HEK293T (cell line): ENCODE measurements at regions not wholly inside any gene's neighbourhood (a gene's known extent, or its start where the extent isn't known, plus 50 kb on each side); places are given as distances from the start of the nearest gene placed in this dataset.

ENCODE experiments used
- CTCF ChIA-PET: fragments of 350-600 bp; formaldehyde crosslinking; extraction: SDS; loops from one replicate; lab custom pipeline; 2021; ENCODE audit warnings: antibody characterized with exemption, inconsistent platforms; lab: Yijun Ruan, JAX
- POLR2A ChIA-PET: fragments of 350-600 bp; formaldehyde crosslinking; extraction: SDS; loops from one replicate; lab custom pipeline; 2020; ENCODE audit warnings: antibody characterized with exemption, inconsistent platforms; lab: Yijun Ruan, JAX
- DNase-seq: peaks from one replicate; pipeline ENCODE4 v3.0.0; 2012; ENCODE audit warnings: mixed read lengths; ENCODE audit errors: extremely low spot score
- ARNT ChIP-seq: fragments of 450-650 bp; IDR thresholded peaks from 2 replicates; pipeline ENCODE4 v1.6.1; 2017; ENCODE audit warnings: mild to moderate bottlenecking
- BHLHE40 ChIP-seq: fragments of 450-650 bp; IDR thresholded peaks from 2 replicates; pipeline ENCODE4 v1.6.1; 2016; ENCODE audit warnings: mild to moderate bottlenecking, moderate library complexity, borderline replicate concordance
- CTBP1 ChIP-seq: fragments of 450-650 bp; IDR thresholded peaks from 2 replicates; pipeline ENCODE4 v1.6.1; 2016; ENCODE audit warnings: borderline replicate concordance
- ELF4 ChIP-seq: fragments of 450-650 bp; IDR thresholded peaks from 2 replicates; pipeline ENCODE4 v1.6.1; 2017; ENCODE audit warnings: antibody characterized with exemption
- FOXA1 ChIP-seq: fragments of 450-650 bp; IDR thresholded peaks from 2 replicates; pipeline ENCODE4 v1.6.1; 2016; ENCODE audit warnings: mild to moderate bottlenecking
- FOXK2 ChIP-seq: fragments of 450-650 bp; IDR thresholded peaks from 2 replicates; pipeline ENCODE4 v1.6.1; 2016; ENCODE audit warnings: mild to moderate bottlenecking
- FOXM1 ChIP-seq: fragments of 450-650 bp; IDR thresholded peaks from 2 replicates; pipeline ENCODE4 v1.6.1; 2017; ENCODE audit warnings: mild to moderate bottlenecking, borderline replicate concordance
- HDGF ChIP-seq: fragments of 450-650 bp; IDR thresholded peaks from 2 replicates; pipeline ENCODE4 v1.6.1; 2017; ENCODE audit warnings: antibody characterized with exemption, borderline replicate concordance
- L3MBTL2 ChIP-seq: fragments of 450-650 bp; conservative IDR thresholded peaks from 2 replicates; pipeline ENCODE4 v1.6.1; 2016; ENCODE audit warnings: mild to moderate bottlenecking
- LEF1 ChIP-seq: fragments of 450-650 bp; IDR thresholded peaks from 2 replicates; pipeline ENCODE4 v1.6.1; 2017; ENCODE audit warnings: mild to moderate bottlenecking, borderline replicate concordance
- NFRKB ChIP-seq: fragments of 450-650 bp; IDR thresholded peaks from 2 replicates; pipeline ENCODE4 v1.6.1; 2016; ENCODE audit warnings: mild to moderate bottlenecking, moderate library complexity
- PKNOX1 ChIP-seq: fragments of 450-650 bp; IDR thresholded peaks from 2 replicates; pipeline ENCODE4 v1.6.1; 2016
- SP1 ChIP-seq: fragments of 450-650 bp; IDR thresholded peaks from 2 replicates; pipeline ENCODE4 v1.6.1; 2017
- SUZ12 ChIP-seq: fragments of 450-650 bp; IDR thresholded peaks from 2 replicates; pipeline ENCODE4 v1.6.1; 2016; ENCODE audit warnings: mild to moderate bottlenecking
- TARDBP ChIP-seq: fragments of 450-650 bp; IDR thresholded peaks from 2 replicates; pipeline ENCODE4 v1.6.1; 2016
- ZNF384 ChIP-seq: fragments of 450-650 bp; IDR thresholded peaks from 2 replicates; pipeline ENCODE4 v1.6.1; 2016

- DNase-seq, result no peak
- TF ChIP-seq ZNF384, result no peak
- TF ChIP-seq PKNOX1, result no peak
- TF ChIP-seq NFRKB, result no peak
- no peak for TF ChIP-seq FOXA1
- TF ChIP-seq ARNT, result no peak
- no peak for TF ChIP-seq FOXM1
- no peak for TF ChIP-seq SP1
- TF ChIP-seq CTBP1, result no peak
- no peak for TF ChIP-seq SUZ12
- ChIA-PET POLR2A (no interaction called here), CTCF (no interaction called here)
These were observed 580.8 kb downstream of the IQCM start for GRCh38 chr4:149234798-149235197.

- CTCF ChIA-PET, result no interaction called here
- DNase-seq, result no peak
- POLR2A ChIA-PET, result no interaction called here
- TF ChIP-seq FOXA1, result no peak
- no peak for TF ChIP-seq FOXM1
These were observed 592.0 kb downstream of the IQCM start for GRCh38 chr4:149223659-149224058.

- CTCF ChIA-PET, result no interaction called here
- POLR2A ChIA-PET, result no interaction called here
- DNase-seq, result no peak
These were observed 597.0 kb downstream of the IQCM start for GRCh38 chr4:149218672-149219071.

GRCh38 chr4:149214301-149214700 is 601.3 kb downstream of the IQCM start:
- no peak for DNase-seq
- CTCF ChIA-PET, result no interaction called here
- POLR2A ChIA-PET, result no interaction called here
- no peak for TF ChIP-seq SUZ12
- TF ChIP-seq FOXK2, result no peak
- no peak for TF ChIP-seq NFRKB
- TF ChIP-seq FOXA1, result no peak
- TF ChIP-seq HDGF, result no peak
- no peak for TF ChIP-seq PKNOX1
- TF ChIP-seq LEF1, result no peak
- TF ChIP-seq ARNT, result no peak
- TF ChIP-seq TARDBP, result no peak
- no peak for TF ChIP-seq ELF4
- TF ChIP-seq L3MBTL2, result no peak
- no peak for TF ChIP-seq ZNF384
- TF ChIP-seq FOXM1, result no peak
- TF ChIP-seq CTBP1, result no peak
- no peak for TF ChIP-seq SP1
- TF ChIP-seq BHLHE40, result no peak

More at GRCh38 chr4:149218672-149219071, 597.0 kb downstream of the IQCM start:
- TF ChIP-seq TARDBP (no peak), NFRKB (no peak)

GRCh38 chr4:149211876-149212275 is 603.8 kb downstream of the IQCM start:
- TF ChIP-seq LEF1 (no peak), BHLHE40 (no peak), ZNF384 (no peak), SUZ12 (no peak), ELF4 (no peak), TARDBP (no peak), L3MBTL2 (no peak), FOXM1 (no peak), CTBP1 (no peak), SP1 (no peak), ARNT (no peak), FOXA1 (no peak)
- CTCF ChIA-PET, result no interaction called here
- POLR2A ChIA-PET, result no interaction called here

GRCh38 chr4:149203256-149204001 is 612.2 kb downstream of the IQCM start:
- CTCF ChIA-PET, result no interaction called here
- POLR2A ChIA-PET, result no interaction called here

More at GRCh38 chr4:149211876-149212275, 603.8 kb downstream of the IQCM start:
- DNase-seq, result no peak

GRCh38 chr4:149202117-149202516 is 613.5 kb downstream of the IQCM start:
- DNase-seq, result no peak
- CTCF ChIA-PET, result no interaction called here
- TF ChIP-seq PKNOX1 (no peak), ZNF384 (no peak), ARNT (no peak), SUZ12 (no peak), FOXA1 (no peak), TARDBP (no peak), LEF1 (no peak), L3MBTL2 (no peak), SP1 (no peak), BHLHE40 (no peak), ELF4 (no peak), FOXK2 (no peak), HDGF (no peak), CTBP1 (no peak), NFRKB (no peak), FOXM1 (no peak)
- POLR2A ChIA-PET, result no interaction called here

More at GRCh38 chr4:149203256-149204001, 612.2 kb downstream of the IQCM start:
- TF ChIP-seq HDGF, result no peak
- TF ChIP-seq LEF1, result no peak
- no peak for TF ChIP-seq L3MBTL2
- no peak for TF ChIP-seq TARDBP
- no peak for TF ChIP-seq NFRKB
- no peak for DNase-seq
